ENCODE measurements at regions not wholly inside any gene's neighbourhood (a gene's known extent, or its start where the extent isn't known, plus 50 kb on each side); places are given as distances from the start of the nearest gene placed in this dataset.

GRCh38 chr10:81570349-81570748 lies 304.6 kb upstream of the NRG3 start:
- TF ChIP-seq CTCF (IDR thresholded peaks at IDR 0.05; ENCODE audit: low read depth, low read length, poor library complexity, severe bottlenecking) = no peak
- no peak for TF ChIP-seq EZH2phosphoT487 (IDR thresholded peaks at IDR 0.05; ENCODE audit: borderline replicate concordance, low read length)

All from DOHH2 (cell line).